AG10803 (cell line): ENCODE measurements at regions not wholly inside any gene's neighbourhood (a gene's known extent, or its start where the extent isn't known, plus 50 kb on each side); places are given as distances from the start of the nearest gene placed in this dataset.
"Not testable (repeated sequence)": the region's sequence is repeated elsewhere in the genome, so short reads cannot be mapped to it uniquely, and the experiment has no call there.

Experiments
- DNase-seq: peaks from one replicate; pipeline ENCODE4 v3.0.0; 2010; ENCODE audit warnings: low read depth
- H3K4me3 ChIP-seq: 2 replicates; pipeline ENCODE4 v1.5.1; 2011; ENCODE audit warnings: mild to moderate bottlenecking, low read length, control low read depth
- CTCF ChIP-seq: conservative IDR thresholded peaks from 2 replicates; pipeline ENCODE4 v1.5.1; 2011; ENCODE audit warnings: mild to moderate bottlenecking, low read length, control low read depth, inconsistent platforms

- H3K4me3 ChIP-seq: no peak overlapping the region
- no peak for TF ChIP-seq CTCF
- DNase-seq: no peak
Observed at GRCh38 chr3:63739474-63739873, 79.6 kb upstream of the C3orf49 start.

- DNase-seq: no peak
- no peak overlapping the region for H3K4me3 ChIP-seq
- TF ChIP-seq CTCF: no peak
Observed at GRCh38 chr3:63740116-63740515, 79.0 kb upstream of the C3orf49 start.

GRCh38 chr3:63744693-63745092, 74.4 kb upstream of the C3orf49 start:
- H3K4me3 ChIP-seq, DNase-seq: not testable (repeated sequence)

GRCh38 chr3:63745757-63746156, 73.3 kb upstream of the C3orf49 start:
- TF ChIP-seq CTCF: no peak
- H3K4me3 ChIP-seq: no peak overlapping the region
- no peak for DNase-seq

- TF ChIP-seq CTCF: no peak
- DNase-seq: no peak
- no peak overlapping the region for H3K4me3 ChIP-seq
Observed at GRCh38 chr3:63746211-63746610, 72.9 kb upstream of the C3orf49 start.

GRCh38 chr3:63751459-63751858, 67.6 kb upstream of the C3orf49 start:
- DNase-seq: no peak
- no peak overlapping the region for H3K4me3 ChIP-seq
- no peak for TF ChIP-seq CTCF

- no peak overlapping the region for H3K4me3 ChIP-seq
- no peak for TF ChIP-seq CTCF
- DNase-seq: peak; percentile 21
Observed at GRCh38 chr3:63753567-63753966, 65.5 kb upstream of the C3orf49 start.

GRCh38 chr3:63753995-63754394, 65.1 kb upstream of the C3orf49 start:
- no peak for TF ChIP-seq CTCF
- no peak for DNase-seq
- H3K4me3 ChIP-seq: no peak overlapping the region
